Heart left ventricle (tissue), 16 donors: ENCODE measurements at regions not wholly inside any gene's neighbourhood (a gene's known extent, or its start where the extent isn't known, plus 50 kb on each side); places are given as distances from the start of the nearest gene placed in this dataset.

Source experiments
- ATAC-seq, 4 donors: fragments of 200-7000 bp; cut with Tn5 transposase; one replicate each; pipeline ENCODE4 v1.9.1; 2020 to 2022; ENCODE audit warnings: moderate library complexity in 4 of 4, mild to moderate bottlenecking in 3 of 4, moderate number of reproducible peaks in 1 of 4
- DNase-seq, 5 donors: peaks; one replicate each; pipeline ENCODE4 v3.0.0-alpha.2; 2020
- H3K27ac ChIP-seq, 12 donors: fragments of 200-600 bp; sonication (generic) in 4 of 12; one replicate each; pipeline versions ENCODE4 v1.5.0 to v1.8.0; 2016 to 2022; ENCODE audit warnings: mild to moderate bottlenecking in 2 of 12
- H3K27me3 ChIP-seq, 9 donors: fragments of 200-600 bp; sonication (generic) in 2 of 9; one replicate each; pipeline versions ENCODE4 v1.5.1 to v1.8.0; 2016 to 2022; ENCODE audit warnings: mild to moderate bottlenecking in 3 of 9
- H3K36me3 ChIP-seq, 9 donors: fragments of 200-600 bp; sonication (generic) in 2 of 9; one replicate each; pipeline versions ENCODE4 v1.5.0 to v1.8.0; 2018 to 2022; ENCODE audit warnings: mild to moderate bottlenecking in 2 of 9
- H3K4me1 ChIP-seq, 12 donors: fragments of 200-600 bp; sonication (generic) in 4 of 12; one replicate each; pipeline versions ENCODE4 v1.5.0 to v1.8.0; 2016 to 2022; ENCODE audit warnings: mild to moderate bottlenecking in 3 of 12
- H3K4me3 ChIP-seq, 12 donors: fragments of 200-600 bp; sonication (generic) in 4 of 12; one replicate each; pipeline versions ENCODE4 v1.5.0 to v1.8.0; 2017 to 2022; ENCODE audit warnings: mild to moderate bottlenecking in 9 of 12, moderate library complexity in 4 of 12
- H3K9me3 ChIP-seq, 12 donors: fragments of 200-600 bp; sonication (generic) in 4 of 12; one replicate each; pipeline versions ENCODE4 v1.5.0 to v1.8.0; 2016 to 2022; ENCODE audit warnings: mild to moderate bottlenecking in 1 of 12
- POLR2A ChIP-seq, 2 donors: fragments of 450-650 bp; IDR thresholded peaks; one replicate each; pipeline ENCODE4 v1.6.1; 2017; ENCODE audit warnings: antibody characterized with exemption in 2 of 2, mild to moderate bottlenecking in 2 of 2, moderate library complexity in 2 of 2
- WGBS, 4 donors: extraction: QIAGEN DNeasy Blood & Tissue Kit in 2 of 4; methylation state at CpG; one replicate each; pipeline versions ENCODE4 v1.1.5 to v1.1.7; 2013 to 2018; 5-methylcytosine and 5-hydroxymethylcytosine counted together
- intact Hi-C, 10 donors: fragments of 100-400 bp; cut with DNase I; formaldehyde crosslinking; loops; one replicate each; pipeline versions ENCODE4 v1.11.1 to v1.14.2; 2022
- TF ChIP-seq, protein P1 (sequence below), 12 donors: fragments of 200-600 bp; sonication (generic) in 4 of 12; IDR thresholded peaks; one replicate each; pipeline versions ENCODE4 v1.5.0 to v1.8.0; 2018 to 2022; ENCODE audit warnings: antibody characterized with exemption in 12 of 12, mild to moderate bottlenecking in 5 of 12
- donor health status: ischemic (EF 13 %, LVEDD 7.1; RV severe dilation, severe dysfunction).
- donor health status: healthy with polysubstance abuse.
- donor health status: DM: no; HTN: yes; CAD: no.
- donor health status: DM: no; HTN: no; CAD: no.
- donor health status: ischemic (EF 25% LVEDD 6.9; RV normal size, moderate dysfunction).
- donor health status: ischemic (EF 25% LVEDD 5.7; RV mildly dilated, moderate dysfunction).
- donor health status: healthy.
- donor health status: DM: yes; HTN: yes; CAD: no.
- donor health status: ischemic (EF 35%, LVEDD 5.7; RV mildly dilated, moderate dysfunction).
- donor health status: nonischemic (EF 11% LVEDD 7.7; RV severe dilation, severe dysfunction).
- donor health status: DM: yes; HTN: yes; CAD: no.
- donor health status: PGD.
- donor health status: ischemic (EF 29% LVEDD 5.4; RV normal size, mild dysfunction).
- donor health status: nonischemic (EF 23%, LVEDD 6.1; RV moderate dilation, normal function).

DNA sequence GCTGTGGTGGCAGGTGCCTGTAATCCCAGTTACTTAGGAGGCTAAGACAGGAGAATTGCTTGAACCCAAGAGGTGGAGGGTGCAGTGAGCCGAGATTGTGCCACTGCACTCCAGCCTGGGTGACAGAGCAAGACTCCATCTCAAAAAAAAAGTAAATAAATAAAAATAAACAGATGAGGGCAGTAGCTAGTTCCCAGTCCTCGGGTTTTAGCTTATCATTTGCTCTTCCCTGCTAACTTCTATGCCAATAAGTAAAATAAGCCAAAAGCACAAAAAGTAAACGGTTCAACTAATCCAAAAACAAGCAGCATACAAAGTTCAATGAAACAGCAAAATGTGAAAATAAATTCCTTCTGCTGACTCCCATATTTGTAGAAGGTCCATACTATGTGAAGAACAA lies 133.0 kb upstream of the TMCC3 start:
- Histone ChIP-seq H3K27ac (no peak overlapping the region), H3K4me3 (no peak overlapping the region), H3K27me3 (peaks cover 0 to 4% (median 0%) of the 10 kb centered on the region in 9 donors), H3K9me3 (no peaks in the 10 kb centered on the region), H3K36me3 (no peaks in the 10 kb centered on the region), H3K4me1 (no peaks in the 10 kb centered on the region)
- no peak for TF ChIP-seq POLR2A (IDR thresholded peaks at IDR 0.05)
- TF ChIP-seq, protein P1, sequence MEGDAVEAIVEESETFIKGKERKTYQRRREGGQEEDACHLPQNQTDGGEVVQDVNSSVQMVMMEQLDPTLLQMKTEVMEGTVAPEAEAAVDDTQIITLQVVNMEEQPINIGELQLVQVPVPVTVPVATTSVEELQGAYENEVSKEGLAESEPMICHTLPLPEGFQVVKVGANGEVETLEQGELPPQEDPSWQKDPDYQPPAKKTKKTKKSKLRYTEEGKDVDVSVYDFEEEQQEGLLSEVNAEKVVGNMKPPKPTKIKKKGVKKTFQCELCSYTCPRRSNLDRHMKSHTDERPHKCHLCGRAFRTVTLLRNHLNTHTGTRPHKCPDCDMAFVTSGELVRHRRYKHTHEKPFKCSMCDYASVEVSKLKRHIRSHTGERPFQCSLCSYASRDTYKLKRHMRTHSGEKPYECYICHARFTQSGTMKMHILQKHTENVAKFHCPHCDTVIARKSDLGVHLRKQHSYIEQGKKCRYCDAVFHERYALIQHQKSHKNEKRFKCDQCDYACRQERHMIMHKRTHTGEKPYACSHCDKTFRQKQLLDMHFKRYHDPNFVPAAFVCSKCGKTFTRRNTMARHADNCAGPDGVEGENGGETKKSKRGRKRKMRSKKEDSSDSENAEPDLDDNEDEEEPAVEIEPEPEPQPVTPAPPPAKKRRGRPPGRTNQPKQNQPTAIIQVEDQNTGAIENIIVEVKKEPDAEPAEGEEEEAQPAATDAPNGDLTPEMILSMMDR (IDR thresholded peaks at IDR 0.05) = no peak
- no peak for ATAC-seq
- DNase-seq = no peak
- intact Hi-C loops = no loop called here
- WGBS, 4 donors = 52 to 66% (median 58%) methylated on average over 3 of the region's 3 CpGs

DNA sequence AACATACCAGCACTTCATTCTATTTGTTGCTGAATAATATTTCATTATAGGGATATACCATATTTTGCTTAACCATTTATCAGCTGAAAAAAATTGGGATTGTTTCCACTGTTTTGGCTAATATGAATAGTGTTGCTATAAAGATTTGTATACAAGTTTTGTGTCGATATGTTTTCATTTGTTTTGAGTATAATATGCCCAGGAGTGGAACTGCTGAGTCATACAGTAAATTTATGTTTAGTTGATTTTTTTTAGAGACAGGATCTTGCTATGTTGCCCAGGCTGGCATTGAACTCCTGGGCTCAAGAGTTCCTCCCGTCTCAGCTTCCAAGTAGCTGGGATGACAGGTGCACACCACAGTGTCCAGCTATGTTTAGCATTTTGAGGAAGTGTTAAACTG lies 131.5 kb upstream of the TMCC3 start:
- no peak overlapping the region for H3K4me3 ChIP-seq
- 91 to 98% (median 97%) methylated on average over 2 of the region's 2 CpGs for WGBS, 4 donors
- H3K36me3 ChIP-seq = no peaks in the 10 kb centered on the region
- intact Hi-C loops = no loop called here
- H3K9me3 ChIP-seq = no peaks in the 10 kb centered on the region
- no peak for ATAC-seq
- TF ChIP-seq, protein P1 (IDR thresholded peaks at IDR 0.05) = no peak
- no peak for TF ChIP-seq POLR2A (IDR thresholded peaks at IDR 0.05)
- H3K27me3 ChIP-seq = no peaks in the 10 kb centered on the region
- DNase-seq = no peak
- no peak overlapping the region for H3K27ac ChIP-seq
- H3K4me1 ChIP-seq = no peaks in the 10 kb centered on the region

DNA sequence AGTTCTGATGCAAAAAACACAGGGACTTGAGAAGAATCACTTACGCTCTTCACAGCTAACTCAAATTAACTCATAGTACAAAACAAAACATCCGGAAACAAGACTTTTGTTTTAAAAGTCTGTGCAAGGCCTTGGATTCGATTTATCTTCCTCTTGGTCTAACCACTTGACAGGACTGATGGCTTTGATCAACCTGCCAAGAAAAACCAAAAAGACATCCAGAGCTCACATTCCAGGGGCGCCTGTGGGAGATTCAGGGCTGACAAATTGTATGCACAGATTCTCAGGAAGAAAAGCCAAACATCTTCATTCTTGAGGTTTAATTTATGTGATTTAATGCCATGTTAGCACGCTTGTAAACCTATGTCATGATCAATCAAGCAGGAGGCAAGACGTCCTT lies 129.1 kb upstream of the TMCC3 start:
- Histone ChIP-seq H3K4me1 (no peaks in the 10 kb centered on the region), H3K27me3 (no peaks in the 10 kb centered on the region), H3K36me3 (no peaks in the 10 kb centered on the region), H3K4me3 (no peak overlapping the region), H3K9me3 (no peaks in the 10 kb centered on the region), H3K27ac (no peak overlapping the region)
- intact Hi-C loops = no loop called here
- no peak for TF ChIP-seq POLR2A (IDR thresholded peaks at IDR 0.05)
- TF ChIP-seq, protein P1 (IDR thresholded peaks at IDR 0.05) = no peak
- DNase-seq (no peak), ATAC-seq (no peak)
- whole genome bisulfite sequencing, 4 donors = 56 to 65% (median 60%) methylated on average over 6 of the region's 6 CpGs

DNA sequence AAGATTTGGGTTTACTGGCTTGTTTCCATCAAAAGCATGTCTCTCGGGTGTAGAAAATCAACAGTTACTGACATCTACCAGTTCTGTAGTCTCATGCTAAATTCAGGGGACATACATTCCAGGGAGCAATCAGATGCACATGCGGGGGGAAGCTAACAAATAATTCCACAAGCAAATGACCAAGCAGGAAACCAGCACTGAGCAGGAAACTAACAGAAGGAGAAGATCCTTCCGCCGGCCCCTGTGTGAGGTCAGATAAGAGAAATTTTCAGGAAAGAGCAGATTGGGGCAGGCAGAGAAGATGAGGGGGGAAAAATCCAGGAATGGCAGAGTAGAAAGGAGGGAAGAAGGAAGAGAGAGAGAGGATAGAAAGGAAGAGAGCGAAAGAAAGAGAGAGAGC lies 127.6 kb upstream of the TMCC3 start:
- Histone ChIP-seq H3K27me3 (no peaks in the 10 kb centered on the region), H3K27ac (no peak overlapping the region), H3K4me1 (no peaks in the 10 kb centered on the region), H3K36me3 (no peaks in the 10 kb centered on the region), H3K4me3 (no peak overlapping the region), H3K9me3 (peaks cover 0 to 11% (median 0%) of the 10 kb centered on the region in 12 donors)
- intact Hi-C loops = no loop called here
- no peak for TF ChIP-seq POLR2A (IDR thresholded peaks at IDR 0.05)
- TF ChIP-seq, protein P1 (IDR thresholded peaks at IDR 0.05) = no peak
- DNase-seq (no peak), ATAC-seq (no peak)
- 54 to 56% (median 55%) methylated on average over 5 of the region's 5 CpGs for WGBS, 4 donors
